Activated naive CD4-positive, alpha-beta T cell treated with anti-CD3 and anti-CD28 coated beads for 36 hours (primary cell): ENCODE measurements at regions not wholly inside any gene's neighbourhood (a gene's known extent, or its start where the extent isn't known, plus 50 kb on each side); places are given as distances from the start of the nearest gene placed in this dataset.
"Not testable (repeated sequence)": the region's sequence is repeated elsewhere in the genome, so short reads cannot be mapped to it uniquely, and the experiment has no call there.

Experiments used
- CTCF ChIA-PET: fragments of 350-600 bp; sonication (Branson Sonifier 250); formaldehyde crosslinking; loops from one replicate; lab custom pipeline; 2021; ENCODE audit warnings: antibody characterized with exemption; lab: Charles Lee
- DNase-seq: peaks from one replicate; pipeline ENCODE4 v3.0.0-alpha.2; 2020
- H3K27ac Mint-ChIP-seq: one replicate; pipeline ENCODE4 v1.8.0; 2021; ENCODE audit warnings: mild to moderate bottlenecking, mixed read lengths
- H3K27me3 Mint-ChIP-seq: one replicate; pipeline ENCODE4 v1.8.0; 2021; ENCODE audit warnings: low read depth, mixed read lengths
- H3K36me3 Mint-ChIP-seq: one replicate; pipeline ENCODE4 v1.8.0; 2021; ENCODE audit warnings: low read depth, mixed read lengths
- H3K4me1 Mint-ChIP-seq: one replicate; pipeline ENCODE4 v1.8.0; 2021; ENCODE audit warnings: low read depth, mixed read lengths
- H3K4me3 Mint-ChIP-seq: one replicate; pipeline ENCODE4 v1.8.0; 2021; ENCODE audit warnings: mild to moderate bottlenecking, moderate library complexity, mixed read lengths
- H3K9me3 Mint-ChIP-seq: one replicate; pipeline ENCODE4 v1.8.0; 2021; ENCODE audit warnings: mixed read lengths
- intact Hi-C: fragments of 100-400 bp; cut with micrococcal nuclease; formaldehyde crosslinking; loops from one replicate; pipeline ENCODE4 v1.15.1; 2023

- H3K4me1 Mint-ChIP-seq, H3K27me3 Mint-ChIP-seq, H3K27ac Mint-ChIP-seq, DNase-seq, intact Hi-C loops, H3K9me3 Mint-ChIP-seq, CTCF ChIA-PET, H3K4me3 Mint-ChIP-seq: not testable (repeated sequence)
- peaks cover 30% of the 10 kb centered on the region for H3K36me3 Mint-ChIP-seq
These were observed 66.7 kb upstream of the ERV3-1 start for GRCh38 chr7:65073160-65073559.

- H3K27ac Mint-ChIP-seq, H3K4me3 Mint-ChIP-seq, H3K4me1 Mint-ChIP-seq, H3K27me3 Mint-ChIP-seq, CTCF ChIA-PET, DNase-seq, intact Hi-C loops, H3K9me3 Mint-ChIP-seq: not testable (repeated sequence)
- H3K36me3 Mint-ChIP-seq = peaks cover 26% of the 10 kb centered on the region
These were observed 65.5 kb upstream of the ERV3-1 start for GRCh38 chr7:65071854-65072431.

- H3K27ac Mint-ChIP-seq, intact Hi-C loops, DNase-seq, H3K27me3 Mint-ChIP-seq, H3K4me3 Mint-ChIP-seq, H3K9me3 Mint-ChIP-seq, H3K4me1 Mint-ChIP-seq, CTCF ChIA-PET: not testable (repeated sequence)
- H3K36me3 Mint-ChIP-seq = peaks cover 25% of the 10 kb centered on the region
These were observed 63.0 kb upstream of the ERV3-1 start for GRCh38 chr7:65069476-65069875.

GRCh38 chr7:65062566-65062965 is 56.1 kb upstream of the ERV3-1 start:
- H3K4me1 Mint-ChIP-seq, DNase-seq, H3K36me3 Mint-ChIP-seq, H3K27ac Mint-ChIP-seq, H3K9me3 Mint-ChIP-seq, CTCF ChIA-PET, H3K4me3 Mint-ChIP-seq, intact Hi-C loops, H3K27me3 Mint-ChIP-seq: not testable (repeated sequence)

- H3K27me3 Mint-ChIP-seq, H3K9me3 Mint-ChIP-seq, H3K27ac Mint-ChIP-seq, DNase-seq, CTCF ChIA-PET, H3K4me3 Mint-ChIP-seq, intact Hi-C loops, H3K4me1 Mint-ChIP-seq: not testable (repeated sequence)
- H3K36me3 Mint-ChIP-seq = peaks cover 20% of the 10 kb centered on the region
These were observed 52.8 kb upstream of the ERV3-1 start for GRCh38 chr7:65059247-65059646.
